DND-41 (cell line): ENCODE measurements at regions not wholly inside any gene's neighbourhood (a gene's known extent, or its start where the extent isn't known, plus 50 kb on each side); places are given as distances from the start of the nearest gene placed in this dataset.

Source experiments
- EZH2 ChIP-seq: IDR thresholded peaks from 3 replicates; pipeline ENCODE4 v1.6.1; 2012; ENCODE audit warnings: borderline replicate concordance, low read depth, mild to moderate bottlenecking, moderate library complexity, low read length, inconsistent platforms; ENCODE audit not compliant: severe bottlenecking
- TF ChIP-seq, protein P1 (sequence below): IDR thresholded peaks from 2 replicates; pipeline ENCODE4 v1.5.1; 2012; ENCODE audit warnings: borderline replicate concordance, low read length, moderate library complexity, mild to moderate bottlenecking; ENCODE audit not compliant: poor library complexity, severe bottlenecking; ENCODE audit errors: extremely low read depth

DNA sequence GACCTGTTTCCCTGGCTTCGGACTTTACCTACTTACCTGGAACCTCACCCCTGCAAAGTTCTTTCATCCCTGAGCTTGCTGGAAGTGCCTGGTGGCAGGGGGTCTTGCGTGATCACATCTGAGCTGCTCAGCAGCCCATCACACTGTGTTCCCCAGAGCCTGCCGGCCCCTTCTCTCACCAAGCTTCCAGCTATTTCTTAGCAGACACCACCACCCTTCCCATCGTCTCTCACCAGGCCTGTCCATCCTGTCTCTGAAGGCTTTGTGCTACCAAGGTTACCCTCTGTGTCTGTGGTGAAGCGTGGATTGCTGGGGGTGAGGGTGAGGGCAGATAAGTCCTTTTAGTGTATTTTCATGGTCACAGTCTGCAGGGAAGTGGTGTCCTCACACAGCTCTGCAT, 78.8 kb upstream of the NRXN3 start:
- TF ChIP-seq, protein P1, sequence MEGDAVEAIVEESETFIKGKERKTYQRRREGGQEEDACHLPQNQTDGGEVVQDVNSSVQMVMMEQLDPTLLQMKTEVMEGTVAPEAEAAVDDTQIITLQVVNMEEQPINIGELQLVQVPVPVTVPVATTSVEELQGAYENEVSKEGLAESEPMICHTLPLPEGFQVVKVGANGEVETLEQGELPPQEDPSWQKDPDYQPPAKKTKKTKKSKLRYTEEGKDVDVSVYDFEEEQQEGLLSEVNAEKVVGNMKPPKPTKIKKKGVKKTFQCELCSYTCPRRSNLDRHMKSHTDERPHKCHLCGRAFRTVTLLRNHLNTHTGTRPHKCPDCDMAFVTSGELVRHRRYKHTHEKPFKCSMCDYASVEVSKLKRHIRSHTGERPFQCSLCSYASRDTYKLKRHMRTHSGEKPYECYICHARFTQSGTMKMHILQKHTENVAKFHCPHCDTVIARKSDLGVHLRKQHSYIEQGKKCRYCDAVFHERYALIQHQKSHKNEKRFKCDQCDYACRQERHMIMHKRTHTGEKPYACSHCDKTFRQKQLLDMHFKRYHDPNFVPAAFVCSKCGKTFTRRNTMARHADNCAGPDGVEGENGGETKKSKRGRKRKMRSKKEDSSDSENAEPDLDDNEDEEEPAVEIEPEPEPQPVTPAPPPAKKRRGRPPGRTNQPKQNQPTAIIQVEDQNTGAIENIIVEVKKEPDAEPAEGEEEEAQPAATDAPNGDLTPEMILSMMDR = no peak
- TF ChIP-seq EZH2 = no peak
